ENCODE measurements at regions not wholly inside any gene's neighbourhood (a gene's known extent, or its start where the extent isn't known, plus 50 kb on each side); places are given as distances from the start of the nearest gene placed in this dataset.
"Not testable (repeated sequence)": the region's sequence is repeated elsewhere in the genome, so short reads cannot be mapped to it uniquely, and the experiment has no call there.

DNA sequence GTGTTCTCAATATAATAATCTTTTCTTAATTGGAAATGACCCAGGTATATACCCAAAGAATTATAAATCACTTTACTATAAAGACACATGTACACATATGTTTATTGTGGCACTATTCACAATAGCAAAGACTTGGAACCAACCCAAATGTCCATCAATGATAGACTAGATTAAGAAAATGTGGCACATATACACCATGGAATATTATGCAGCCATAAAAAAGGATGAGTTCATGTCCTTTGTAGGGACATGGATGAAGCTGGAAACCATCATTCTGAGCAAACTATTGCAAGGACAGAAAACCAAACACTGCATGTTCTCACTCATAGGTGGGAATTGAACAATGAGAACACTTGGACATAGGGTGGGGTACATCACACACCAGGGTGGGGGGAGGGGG lies 56.8 kb downstream of the SCGB2B2 start:
- H3K4me3 ChIP-seq (ENCODE audit: low read depth, low read length); H3K36me3 ChIP-seq (ENCODE audit: control insufficient read depth in 2 of 2, insufficient read depth in 1 of 2, low read length in 2 of 2); H3K4me1 ChIP-seq (ENCODE audit: control insufficient read depth, insufficient read depth, low read length); POLR2A ChIA-PET; H3K27ac ChIP-seq (ENCODE audit: extremely low read depth, low read depth, low read length): not testable (repeated sequence)
- peak; percentile 91 for TF ChIP-seq ZNF146 (tag by site-specific recombination; IDR thresholded peaks at IDR 0.05)
- CTCF ChIA-PET = interaction anchor here (2.3 kb wide), 1 partner anchor 19 kb away, joined by 16 read pairs; no protein-coding TSS in a partner anchor
- H3K9me3 ChIP-seq (ENCODE audit: control insufficient read depth, insufficient read depth, low read depth, low read length) = peaks cover 31% of the 10 kb centered on the region

DNA sequence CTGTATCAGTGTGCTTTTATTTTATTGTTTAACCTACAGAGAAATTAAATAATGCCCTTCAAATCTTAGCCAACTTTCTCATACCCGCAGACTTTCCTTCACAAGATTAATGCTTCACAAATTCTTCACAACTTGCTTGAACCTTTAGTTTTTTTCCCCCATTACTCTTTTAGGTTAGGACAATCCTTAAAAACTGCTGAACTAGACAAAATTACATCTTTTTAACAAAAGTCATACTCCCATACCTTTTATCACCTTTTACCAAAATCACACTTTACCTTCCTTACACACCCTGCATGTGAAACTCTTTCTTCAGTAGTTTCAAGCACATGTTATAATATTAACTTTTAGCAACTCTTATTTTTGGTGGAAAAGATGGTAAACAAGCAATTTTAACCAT lies 58.5 kb downstream of the SCGB2B2 start:
- ChIA-PET CTCF (interaction anchor here (1.1 to 2.3 kb wide), 2 partner anchors 21 to 94 kb away, joined by 4 to 16 read pairs; no protein-coding TSS in a partner anchor), POLR2A (no interaction called here)
- Histone ChIP-seq H3K27ac (ENCODE audit: extremely low read depth, low read depth, low read length) (no peak overlapping the region), H3K4me3 (ENCODE audit: low read depth, low read length) (no peak overlapping the region), H3K4me1 (ENCODE audit: control insufficient read depth, insufficient read depth, low read length) (no peaks in the 10 kb centered on the region), H3K9me3 (ENCODE audit: control insufficient read depth, insufficient read depth, low read depth, low read length) (peaks cover 27% of the 10 kb centered on the region), H3K36me3 (ENCODE audit: control insufficient read depth in 2 of 2, insufficient read depth in 1 of 2, low read length in 2 of 2) (no peaks in the 10 kb centered on the region)
- TF ChIP-seq ZNF121 (tag by site-specific recombination; IDR thresholded peaks at IDR 0.05) (no peak), ZNF626 (tag by site-specific recombination; IDR thresholded peaks at IDR 0.05) (no peak), ZFP37 (tag by site-specific recombination; IDR thresholded peaks at IDR 0.05) (no peak)

DNA sequence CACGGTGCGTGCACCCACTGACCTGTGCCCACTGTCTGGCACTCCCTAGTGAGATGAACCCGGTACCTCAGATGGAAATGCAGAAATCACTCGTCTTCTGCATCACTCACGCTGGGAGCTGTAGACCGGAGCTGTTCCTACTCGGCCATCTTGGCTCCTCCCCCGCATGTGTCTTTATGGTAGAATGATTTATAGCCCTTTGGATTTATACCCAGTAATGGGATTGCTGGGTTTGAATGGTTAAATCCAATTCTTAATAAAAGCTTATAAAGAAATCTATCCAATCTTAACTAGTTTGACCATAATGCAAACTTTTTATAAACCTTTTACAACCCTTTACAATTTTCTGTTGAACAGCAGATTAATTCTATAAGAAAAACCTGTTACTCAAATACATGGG lies 59.0 kb downstream of the SCGB2B2 start:
- POLR2A ChIA-PET; H3K27ac ChIP-seq (ENCODE audit: extremely low read depth, low read depth, low read length); H3K4me3 ChIP-seq (ENCODE audit: low read depth, low read length); H3K36me3 ChIP-seq (ENCODE audit: control insufficient read depth in 2 of 2, insufficient read depth in 1 of 2, low read length in 2 of 2); H3K4me1 ChIP-seq (ENCODE audit: control insufficient read depth, insufficient read depth, low read length): not testable (repeated sequence)
- H3K9me3 ChIP-seq (ENCODE audit: control insufficient read depth, insufficient read depth, low read depth, low read length) = peaks cover 26% of the 10 kb centered on the region
- CTCF ChIA-PET = interaction anchor here (2.3 kb wide), 1 partner anchor 22 kb away, joined by 16 read pairs; no protein-coding TSS in a partner anchor

DNA sequence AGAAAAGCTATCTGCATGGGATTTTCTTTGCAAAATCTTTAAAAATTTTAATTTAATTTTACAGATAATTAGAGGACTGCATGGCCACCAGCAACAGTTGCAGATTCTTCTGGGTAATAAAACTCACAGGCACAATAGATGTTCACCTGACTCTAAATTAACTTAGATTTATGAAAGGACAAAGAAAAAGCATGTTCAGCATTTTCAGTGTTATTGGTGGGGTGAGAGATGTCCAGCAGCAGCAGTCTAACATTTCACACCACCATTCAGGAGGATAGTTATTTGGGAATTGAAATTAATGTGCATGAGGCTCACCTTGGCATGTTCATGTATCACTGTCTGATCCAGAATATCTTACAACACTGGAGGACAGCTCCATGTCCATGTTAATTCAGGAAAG lies 74.0 kb downstream of the SCGB2B2 start:
- Histone ChIP-seq H3K9me3 (ENCODE audit: control insufficient read depth, insufficient read depth, low read depth, low read length) (peaks cover 16% of the 10 kb centered on the region), H3K27ac (ENCODE audit: extremely low read depth, low read depth, low read length) (no peak overlapping the region), H3K4me3 (ENCODE audit: low read depth, low read length) (no peak overlapping the region), H3K36me3 (ENCODE audit: control insufficient read depth in 2 of 2, insufficient read depth in 1 of 2, low read length in 2 of 2) (no peaks in the 10 kb centered on the region), H3K4me1 (ENCODE audit: control insufficient read depth, insufficient read depth, low read length) (no peaks in the 10 kb centered on the region; the same call in 1 of the 2 replicates)
- ChIA-PET CTCF (interaction anchor here (0.6 to 1.4 kb wide), 2 partner anchors 37 to 721 kb away, joined by 3 to 4 read pairs; no protein-coding TSS in a partner anchor), POLR2A (no interaction called here)
- TF ChIP-seq ZXDB (tag by site-specific recombination; IDR thresholded peaks at IDR 0.05) (no peak), KLF16 (tag by site-specific recombination; IDR thresholded peaks at IDR 0.05) (no peak), ZBTB17 (tag by site-specific recombination; IDR thresholded peaks at IDR 0.05) (no peak), ZNF514 (tag by site-specific recombination; IDR thresholded peaks at IDR 0.05) (no peak), IKZF3 (tag by site-specific recombination; IDR thresholded peaks at IDR 0.05) (no peak), BCL11A (tag by site-specific recombination; IDR thresholded peaks at IDR 0.05; ENCODE audit: low read depth) (no peak), ZBTB8A (tag by site-specific recombination; IDR thresholded peaks at IDR 0.05) (no peak), ZNF629 (tag by site-specific recombination; IDR thresholded peaks at IDR 0.05) (no peak), ZNF23 (tag by site-specific recombination; IDR thresholded peaks at IDR 0.05; ENCODE audit: borderline replicate concordance) (no peak)
- TF ChIP-seq, protein P1, sequence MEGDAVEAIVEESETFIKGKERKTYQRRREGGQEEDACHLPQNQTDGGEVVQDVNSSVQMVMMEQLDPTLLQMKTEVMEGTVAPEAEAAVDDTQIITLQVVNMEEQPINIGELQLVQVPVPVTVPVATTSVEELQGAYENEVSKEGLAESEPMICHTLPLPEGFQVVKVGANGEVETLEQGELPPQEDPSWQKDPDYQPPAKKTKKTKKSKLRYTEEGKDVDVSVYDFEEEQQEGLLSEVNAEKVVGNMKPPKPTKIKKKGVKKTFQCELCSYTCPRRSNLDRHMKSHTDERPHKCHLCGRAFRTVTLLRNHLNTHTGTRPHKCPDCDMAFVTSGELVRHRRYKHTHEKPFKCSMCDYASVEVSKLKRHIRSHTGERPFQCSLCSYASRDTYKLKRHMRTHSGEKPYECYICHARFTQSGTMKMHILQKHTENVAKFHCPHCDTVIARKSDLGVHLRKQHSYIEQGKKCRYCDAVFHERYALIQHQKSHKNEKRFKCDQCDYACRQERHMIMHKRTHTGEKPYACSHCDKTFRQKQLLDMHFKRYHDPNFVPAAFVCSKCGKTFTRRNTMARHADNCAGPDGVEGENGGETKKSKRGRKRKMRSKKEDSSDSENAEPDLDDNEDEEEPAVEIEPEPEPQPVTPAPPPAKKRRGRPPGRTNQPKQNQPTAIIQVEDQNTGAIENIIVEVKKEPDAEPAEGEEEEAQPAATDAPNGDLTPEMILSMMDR (tag by site-specific recombination; IDR thresholded peaks at IDR 0.05) = no peak

DNA sequence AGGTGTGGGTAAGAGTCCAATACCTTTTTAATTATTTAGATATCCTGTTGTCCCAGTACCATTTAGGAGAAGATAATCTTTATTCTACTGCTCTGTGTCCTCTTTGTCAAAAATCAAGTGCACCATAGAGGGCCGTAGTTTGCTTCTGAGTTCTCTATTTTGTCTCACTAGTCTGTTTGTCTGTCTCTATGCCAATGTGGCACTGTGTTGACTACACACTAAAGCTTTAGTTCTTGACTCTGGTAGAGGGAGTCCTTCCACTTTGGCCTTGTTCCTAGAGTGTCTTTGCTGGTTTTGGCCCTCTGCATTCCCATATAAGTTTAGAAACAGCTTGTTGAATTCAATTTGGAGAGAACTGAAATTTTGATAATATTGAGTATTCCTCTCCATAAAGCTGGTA lies 75.9 kb downstream of the SCGB2B2 start:
- H3K4me3 ChIP-seq (ENCODE audit: low read depth, low read length) = no peak overlapping the region
- no peaks in the 10 kb centered on the region for H3K4me1 ChIP-seq (ENCODE audit: control insufficient read depth, insufficient read depth, low read length)
- H3K9me3 ChIP-seq (ENCODE audit: control insufficient read depth, insufficient read depth, low read depth, low read length) = peaks cover 8% of the 10 kb centered on the region
- no peak overlapping the region for H3K27ac ChIP-seq (ENCODE audit: extremely low read depth, low read depth, low read length)
- ChIA-PET CTCF (interaction anchor here (1.8 kb wide), 1 partner anchor 39 kb away, joined by 10 read pairs; no protein-coding TSS in a partner anchor), POLR2A (no interaction called here)
- no peaks in the 10 kb centered on the region for H3K36me3 ChIP-seq (ENCODE audit: control insufficient read depth in 2 of 2, insufficient read depth in 1 of 2, low read length in 2 of 2)
- TF ChIP-seq, protein P2, sequence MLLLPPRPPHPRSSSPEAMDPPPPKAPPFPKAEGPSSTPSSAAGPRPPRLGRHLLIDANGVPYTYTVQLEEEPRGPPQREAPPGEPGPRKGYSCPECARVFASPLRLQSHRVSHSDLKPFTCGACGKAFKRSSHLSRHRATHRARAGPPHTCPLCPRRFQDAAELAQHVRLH (tag by site-specific recombination; IDR thresholded peaks at IDR 0.05) = no peak
- TF ChIP-seq ZNF423 (tag by site-specific recombination; IDR thresholded peaks at IDR 0.05) (no peak), ZFP3 (tag by site-specific recombination; IDR thresholded peaks at IDR 0.05; ENCODE audit: low read depth) (no peak), ZNF664 (tag by site-specific recombination; IDR thresholded peaks at IDR 0.05) (no peak), ZNF121 (tag by site-specific recombination; IDR thresholded peaks at IDR 0.05) (no peak), ZNF354C (tag by site-specific recombination; IDR thresholded peaks at IDR 0.05; ENCODE audit: borderline replicate concordance, low read depth) (no peak)
- TF ChIP-seq, protein P3, sequence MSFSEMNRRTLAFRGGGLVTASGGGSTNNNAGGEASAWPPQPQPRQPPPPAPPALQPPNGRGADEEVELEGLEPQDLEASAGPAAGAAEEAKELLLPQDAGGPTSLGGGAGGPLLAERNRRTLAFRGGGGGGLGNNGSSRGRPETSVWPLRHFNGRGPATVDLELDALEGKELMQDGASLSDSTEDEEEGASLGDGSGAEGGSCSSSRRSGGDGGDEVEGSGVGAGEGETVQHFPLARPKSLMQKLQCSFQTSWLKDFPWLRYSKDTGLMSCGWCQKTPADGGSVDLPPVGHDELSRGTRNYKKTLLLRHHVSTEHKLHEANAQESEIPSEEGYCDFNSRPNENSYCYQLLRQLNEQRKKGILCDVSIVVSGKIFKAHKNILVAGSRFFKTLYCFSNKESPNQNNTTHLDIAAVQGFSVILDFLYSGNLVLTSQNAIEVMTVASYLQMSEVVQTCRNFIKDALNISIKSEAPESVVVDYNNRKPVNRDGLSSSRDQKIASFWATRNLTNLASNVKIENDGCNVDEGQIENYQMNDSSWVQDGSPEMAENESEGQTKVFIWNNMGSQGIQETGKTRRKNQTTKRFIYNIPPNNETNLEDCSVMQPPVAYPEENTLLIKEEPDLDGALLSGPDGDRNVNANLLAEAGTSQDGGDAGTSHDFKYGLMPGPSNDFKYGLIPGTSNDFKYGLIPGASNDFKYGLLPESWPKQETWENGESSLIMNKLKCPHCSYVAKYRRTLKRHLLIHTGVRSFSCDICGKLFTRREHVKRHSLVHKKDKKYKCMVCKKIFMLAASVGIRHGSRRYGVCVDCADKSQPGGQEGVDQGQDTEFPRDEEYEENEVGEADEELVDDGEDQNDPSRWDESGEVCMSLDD (tag by site-specific recombination; IDR thresholded peaks at IDR 0.05) = no peak
